GM23338 (cell line): ENCODE measurements at regions not wholly inside any gene's neighbourhood (a gene's known extent, or its start where the extent isn't known, plus 50 kb on each side); places are given as distances from the start of the nearest gene placed in this dataset.
"Not testable (repeated sequence)": the region's sequence is repeated elsewhere in the genome, so short reads cannot be mapped to it uniquely, and the experiment has no call there.

ENCODE experiments used
- ATAC-seq: fragments of 200-7000 bp; cut with Tn5 transposase; 3 replicates; pipeline ENCODE4 v1.9.1; 2020
- DNase-seq: peaks from one replicate; pipeline ENCODE4 v3.0.0-alpha.2; 2015; ENCODE audit warnings: low spot score
- H2AFZ ChIP-seq: fragments of 200-600 bp; sonication (generic); 2 replicates; pipeline ENCODE4 v1.8.0; 2016; ENCODE audit warnings: antibody characterized with exemption, mild to moderate bottlenecking, moderate library complexity
- H3F3A ChIP-seq: fragments of 200-600 bp; sonication (generic); replicated peaks from 2 replicates; pipeline ENCODE4 v1.8.0; 2017; ENCODE audit warnings: antibody characterized with exemption, mixed run types, low read depth
- H3K27ac ChIP-seq: fragments of 200-600 bp; sonication (generic); 2 replicates; pipeline ENCODE4 v1.6.1; 2016; ENCODE audit warnings: low read depth
- H3K27me3 ChIP-seq: fragments of 200-600 bp; sonication (generic); 2 replicates; pipeline ENCODE4 v1.8.0; 2016; ENCODE audit warnings: mild to moderate bottlenecking, mixed run types, moderate library complexity; ENCODE audit not compliant: insufficient read depth
- H3K36me3 ChIP-seq: fragments of 200-600 bp; sonication (generic); 2 replicates; pipeline ENCODE4 v1.8.0; 2016; ENCODE audit warnings: mild to moderate bottlenecking; ENCODE audit not compliant: insufficient read depth
- H3K4me1 ChIP-seq: fragments of 200-600 bp; sonication (generic); 2 replicates; pipeline ENCODE4 v1.8.0; 2016; ENCODE audit warnings: mild to moderate bottlenecking, moderate library complexity; ENCODE audit not compliant: insufficient read depth
- H3K4me2 ChIP-seq: fragments of 200-600 bp; sonication (generic); 2 replicates; pipeline ENCODE4 v1.7.1; 2017; ENCODE audit warnings: mixed run types
- H3K4me3 ChIP-seq: fragments of 200-600 bp; sonication (generic); 2 replicates; pipeline ENCODE4 v1.6.1; 2016; ENCODE audit warnings: mixed run types
- H3K79me2 ChIP-seq: fragments of 200-600 bp; sonication (generic); replicated peaks from 2 replicates; pipeline ENCODE4 v1.8.0; 2017; ENCODE audit warnings: mild to moderate bottlenecking; ENCODE audit not compliant: insufficient read depth
- H3K9me2 ChIP-seq: fragments of 200-600 bp; sonication (generic); 2 replicates; pipeline ENCODE4 v1.8.0; 2017; ENCODE audit not compliant: insufficient read depth
- H4K20me1 ChIP-seq: fragments of 200-600 bp; sonication (generic); replicated peaks from 2 replicates; pipeline ENCODE4 v1.8.0; 2017; ENCODE audit warnings: mild to moderate bottlenecking; ENCODE audit not compliant: insufficient read depth
- H3K27ac Mint-ChIP-seq: 2 replicates; pipeline ENCODE4 v1.8.0; 2020; ENCODE audit warnings: inconsistent platforms, mild to moderate bottlenecking, moderate library complexity, mixed read lengths
- H3K27me3 Mint-ChIP-seq: 3 replicates; pipeline ENCODE4 v1.8.0; 2022; ENCODE audit warnings: low read depth, mild to moderate bottlenecking, moderate library complexity, mixed read lengths, inconsistent platforms; ENCODE audit not compliant: insufficient read depth, poor library complexity
- H3K36me3 Mint-ChIP-seq: 3 replicates; pipeline ENCODE4 v1.8.0; 2021; ENCODE audit warnings: low read depth, mild to moderate bottlenecking, inconsistent platforms, moderate library complexity, mixed read lengths
- H3K4me1 Mint-ChIP-seq: 3 replicates; pipeline ENCODE4 v1.8.0; 2020; ENCODE audit warnings: mild to moderate bottlenecking, inconsistent platforms, mixed read lengths
- H3K4me3 Mint-ChIP-seq: 3 replicates; pipeline ENCODE4 v1.8.0; 2021; ENCODE audit warnings: moderate library complexity, mild to moderate bottlenecking, inconsistent platforms, mixed read lengths
- H3K9me3 Mint-ChIP-seq: 3 replicates; pipeline ENCODE4 v1.8.0; 2020; ENCODE audit warnings: moderate library complexity, mild to moderate bottlenecking, inconsistent platforms, mixed read lengths
- CREB1 ChIP-seq: fragments of 250-450 bp; sonication (Bioruptor Pico); IDR thresholded peaks from 2 replicates; pipeline ENCODE4 v1.5.0; 2020; ENCODE audit warnings: low read depth, mild to moderate bottlenecking, moderate library complexity
- CTCF ChIP-seq, 2 experiments: fragments of 200-600 bp in 1 of 2; sonication (generic) in 1 of 2; conservative IDR thresholded peaks; 2 replicates each; pipeline versions ENCODE4 v1.5.1 to v1.6.1; 2016 to 2017; ENCODE audit warnings: antibody characterized with exemption in 2 of 2, low read depth in 2 of 2, mild to moderate bottlenecking in 2 of 2, moderate library complexity in 1 of 2
- ETS1 ChIP-seq: IDR thresholded peaks from 2 replicates; pipeline ENCODE4 v1.6.1; 2016; ENCODE audit warnings: antibody characterized with exemption
- EZH2 ChIP-seq: fragments of 200-600 bp; sonication (generic); IDR thresholded peaks from one replicate; pipeline ENCODE4 v1.8.0; 2017; ENCODE audit warnings: antibody characterized with exemption, mild to moderate bottlenecking, low read depth; ENCODE audit not compliant: unreplicated experiment
- EZH2phosphoT487 ChIP-seq: fragments of 200-600 bp; sonication (generic); IDR thresholded peaks from one replicate; pipeline ENCODE4 v1.8.1; 2018; ENCODE audit warnings: antibody characterized with exemption; ENCODE audit not compliant: unreplicated experiment
- NANOG ChIP-seq: IDR thresholded peaks from 2 replicates; pipeline ENCODE4 v1.6.1; 2016; ENCODE audit warnings: antibody characterized with exemption, borderline replicate concordance
- POLR2AphosphoS5 ChIP-seq: IDR thresholded peaks from 2 replicates; pipeline ENCODE4 v1.6.1; 2016; ENCODE audit warnings: antibody characterized with exemption, low read depth
- STAT1 ChIP-seq: IDR thresholded peaks from one replicate; pipeline ENCODE4 v1.6.1; 2016; ENCODE audit warnings: antibody characterized with exemption; ENCODE audit not compliant: unreplicated experiment
- ZNF114 ChIP-seq: fragments of 250-450 bp; sonication (Bioruptor Pico); IDR thresholded peaks from 2 replicates; pipeline ENCODE4 v1.5.0; 2020; ENCODE audit warnings: mild to moderate bottlenecking, moderate library complexity
- ZNF331 ChIP-seq: fragments of 250-450 bp; sonication (Bioruptor Pico); IDR thresholded peaks from 2 replicates; pipeline ENCODE4 v1.5.0; 2020; ENCODE audit warnings: low read depth, mild to moderate bottlenecking, moderate library complexity

- Mint-ChIP-seq H3K4me3 (no peak overlapping the region), H3K36me3 (peaks cover 3% of the 10 kb centered on the region; the same call in 1 of the 3 replicates), H3K9me3 (no peaks in the 10 kb centered on the region), H3K27ac (no peak overlapping the region), H3K4me1 (peaks cover 3% of the 10 kb centered on the region; the same call in 1 of the 3 replicates), H3K27me3 (no peaks in the 10 kb centered on the region)
- H2AFZ ChIP-seq = no peak overlapping the region
- H3K4me1 ChIP-seq = no peaks in the 10 kb centered on the region
- no peaks in the 10 kb centered on the region for H3K36me3 ChIP-seq
- no peak overlapping the region for H3K4me3 ChIP-seq
- H3K9me2 ChIP-seq = no peaks in the 10 kb centered on the region
- no peaks in the 10 kb centered on the region for H3F3A ChIP-seq
- DNase-seq = no peak
- H3K27me3 ChIP-seq = no peaks in the 10 kb centered on the region
- H4K20me1 ChIP-seq = no peaks in the 10 kb centered on the region; the same call in 1 of the 2 replicates
- no peak overlapping the region for H3K4me2 ChIP-seq
- no peak for TF ChIP-seq CTCF (conservative IDR thresholded peaks at IDR 0.05; ENCODE audit: low read depth in 2 of 2)
- H3K79me2 ChIP-seq = no peaks in the 10 kb centered on the region
- H3K27ac ChIP-seq = no peak overlapping the region
- no peak for ATAC-seq
Observed at GRCh38 chr10:8688881-8689280, 634.4 kb downstream of the GATA3 start.

- no peak for DNase-seq
- no peaks in the 10 kb centered on the region for H3K4me1 ChIP-seq
- no peak overlapping the region for H3K4me3 ChIP-seq
- H3K27me3 ChIP-seq = no peaks in the 10 kb centered on the region
- no peaks in the 10 kb centered on the region for H3K27me3 Mint-ChIP-seq
- H3K4me1 Mint-ChIP-seq = peaks cover 3% of the 10 kb centered on the region; the same call in 1 of the 3 replicates
- no peak overlapping the region for H3K27ac ChIP-seq
- no peaks in the 10 kb centered on the region for H3K9me3 Mint-ChIP-seq
- no peak overlapping the region for H3K4me2 ChIP-seq
- H3K9me2 ChIP-seq = no peaks in the 10 kb centered on the region
- no peak overlapping the region for H3K4me3 Mint-ChIP-seq
- H4K20me1 ChIP-seq = no peaks in the 10 kb centered on the region
- H2AFZ ChIP-seq = no peak overlapping the region
- H3K79me2 ChIP-seq = no peaks in the 10 kb centered on the region
- no peak overlapping the region for H3K27ac Mint-ChIP-seq
- H3F3A ChIP-seq = no peaks in the 10 kb centered on the region
- TF ChIP-seq ZNF331 (CRISPR knock-in tag) = no peak
- no peak for TF ChIP-seq EZH2
- TF ChIP-seq STAT1 = no peak
- TF ChIP-seq NANOG = no peak
- no peak for TF ChIP-seq CREB1 (CRISPR knock-in tag)
- no peak for TF ChIP-seq EZH2phosphoT487
- no peak for TF ChIP-seq POLR2AphosphoS5
- no peak for TF ChIP-seq ETS1
- TF ChIP-seq ZNF114 (CRISPR knock-in tag) = no peak
- ATAC-seq = no peak
- H3K36me3 Mint-ChIP-seq = peaks cover 3% of the 10 kb centered on the region; the same call in 1 of the 3 replicates
- no peaks in the 10 kb centered on the region for H3K36me3 ChIP-seq
Observed at GRCh38 chr10:8691498-8692017, 637.1 kb downstream of the GATA3 start.

- not testable (repeated sequence) for H3K4me3 ChIP-seq, H4K20me1 ChIP-seq, H3K36me3 ChIP-seq, H3K79me2 ChIP-seq, H3K4me2 ChIP-seq, H3K27ac ChIP-seq, H3K4me3 Mint-ChIP-seq, H2AFZ ChIP-seq, H3F3A ChIP-seq, H3K4me1 ChIP-seq, H3K4me1 Mint-ChIP-seq, H3K9me2 ChIP-seq, DNase-seq, H3K36me3 Mint-ChIP-seq, H3K27me3 ChIP-seq, H3K9me3 Mint-ChIP-seq, H3K27ac Mint-ChIP-seq, ATAC-seq, H3K27me3 Mint-ChIP-seq
Observed at GRCh38 chr10:8693635-8694034, 639.1 kb downstream of the GATA3 start.
